Iris pigment epithelial cell (primary cell): ENCODE measurements at regions not wholly inside any gene's neighbourhood (a gene's known extent, or its start where the extent isn't known, plus 50 kb on each side); places are given as distances from the start of the nearest gene placed in this dataset.

Source experiments
- DNase-seq: peaks from one replicate; pipeline ENCODE4 v3.0.0-alpha.2; 2011; ENCODE audit warnings: low read depth

- DNase-seq = no peak
Observed at GRCh38 chr5:159861086-159861485, 55.2 kb upstream of the ADRA1B start.

GRCh38 chr5:159864885-159865691, 51.2 kb upstream of the ADRA1B start:
- DNase-seq = peak; percentile 27

- no peak for DNase-seq
Observed at GRCh38 chr5:159866093-159866492, 50.2 kb upstream of the ADRA1B start.
